Naive thymus-derived CD4-positive, alpha-beta T cell (primary cell): ENCODE measurements at regions not wholly inside any gene's neighbourhood (a gene's known extent, or its start where the extent isn't known, plus 50 kb on each side); places are given as distances from the start of the nearest gene placed in this dataset.
A peak's percentile ranks its signal among the peaks of the same experiment; 100 is the strongest.

Experiments used
- ATAC-seq: fragments of 150-1000 bp; cut with Tn5 transposase; 2 replicates; pipeline ENCODE4 v1.10.0; 2021; ENCODE audit warnings: mild to moderate bottlenecking, moderate library complexity
- CTCF ChIA-PET: fragments of 350-600 bp; sonication (Branson Sonifier 250); formaldehyde crosslinking; loops from one replicate; lab custom pipeline; 2021; ENCODE audit warnings: antibody characterized with exemption; lab: Charles Lee
- POLR2A ChIA-PET: fragments of 350-600 bp; sonication (Branson Sonifier 250); formaldehyde crosslinking; loops from one replicate; lab custom pipeline; 2021; ENCODE audit warnings: antibody characterized with exemption, inconsistent platforms; lab: Charles Lee
- DNase-seq, 9 donors: peaks; one replicate each; pipeline versions ENCODE4 v3.0.0 to v3.0.0-alpha.2; 2020 to 2022; ENCODE audit warnings: mixed read lengths in 1 of 9
- H3K27ac ChIP-seq: one replicate; pipeline ENCODE4 v1.7.0; 2013; ENCODE audit warnings: mild to moderate bottlenecking, low read depth, low read length, moderate library complexity
- H3K27me3 ChIP-seq, 2 donors: one replicate each; pipeline ENCODE4 v1.7.0; 2013; ENCODE audit warnings: low read length in 2 of 2, mild to moderate bottlenecking in 2 of 2, moderate library complexity in 2 of 2; ENCODE audit not compliant: control insufficient read depth in 2 of 2, insufficient read depth in 2 of 2
- H3K36me3 ChIP-seq, 3 experiments: 1 replicate in 2 of 3; 2 replicates in 1 of 3; pipeline ENCODE4 v1.7.0; 2013; ENCODE audit warnings: low read length in 3 of 3, mild to moderate bottlenecking in 3 of 3, moderate library complexity in 1 of 3; ENCODE audit not compliant: insufficient read depth in 3 of 3, control insufficient read depth in 2 of 3
- H3K4me1 ChIP-seq, 2 donors: one replicate each; pipeline ENCODE4 v1.7.0; 2013; ENCODE audit warnings: low read length in 2 of 2, mild to moderate bottlenecking in 2 of 2, moderate library complexity in 1 of 2; ENCODE audit not compliant: control insufficient read depth in 2 of 2, insufficient read depth in 2 of 2
- H3K4me3 ChIP-seq: 2 replicates; pipeline ENCODE4 v1.7.0; 2013; ENCODE audit warnings: mild to moderate bottlenecking, low read length
- H3K9me3 ChIP-seq, 3 experiments: 1 replicate in 2 of 3; 2 replicates in 1 of 3; pipeline ENCODE4 v1.7.0; 2013; ENCODE audit warnings: low read length in 3 of 3; ENCODE audit not compliant: control insufficient read depth in 2 of 3
- H3K27ac Mint-ChIP-seq, 9 donors: one replicate each; pipeline ENCODE4 v1.8.0; 2020 to 2022; ENCODE audit warnings: mixed read lengths in 9 of 9, mild to moderate bottlenecking in 8 of 9, moderate library complexity in 5 of 9, inconsistent platforms in 2 of 9
- H3K27me3 Mint-ChIP-seq, 5 donors: one replicate each; pipeline ENCODE4 v1.8.0; 2021 to 2022; ENCODE audit warnings: mixed read lengths in 5 of 5, mild to moderate bottlenecking in 1 of 5
- H3K36me3 Mint-ChIP-seq, 5 donors: one replicate each; pipeline ENCODE4 v1.8.0; 2020 to 2022; ENCODE audit warnings: mixed read lengths in 5 of 5, mild to moderate bottlenecking in 3 of 5, inconsistent platforms in 1 of 5
- H3K4me1 Mint-ChIP-seq, 7 donors: one replicate each; pipeline ENCODE4 v1.8.0; 2020 to 2022; ENCODE audit warnings: mixed read lengths in 7 of 7, mild to moderate bottlenecking in 3 of 7, inconsistent platforms in 1 of 7
- H3K4me3 Mint-ChIP-seq, 10 donors: one replicate each; pipeline ENCODE4 v1.8.0; 2020 to 2022; ENCODE audit warnings: mild to moderate bottlenecking in 10 of 10, mixed read lengths in 10 of 10, moderate library complexity in 6 of 10, inconsistent platforms in 2 of 10
- H3K9me3 Mint-ChIP-seq, 11 donors: one replicate each; pipeline ENCODE4 v1.8.0; 2020 to 2022; ENCODE audit warnings: mixed read lengths in 11 of 11, mild to moderate bottlenecking in 4 of 11, inconsistent platforms in 1 of 11, moderate library complexity in 1 of 11
- intact Hi-C, 2 donors: fragments of 100-400 bp; cut with micrococcal nuclease; formaldehyde crosslinking; loops; one replicate each; pipeline ENCODE4 v1.15.1; 2023

- no peak overlapping the region for H3K27ac ChIP-seq
- Mint-ChIP-seq H3K27ac (peak overlapping the region in 1 of 9 donors; percentile 5), H3K4me3 (no peak overlapping the region), H3K4me1 (peaks cover 0 to 60% (median 17%) of the 10 kb centered on the region in 7 donors), H3K36me3 (peaks cover 0 to 12% (median 3%) of the 10 kb centered on the region in 5 donors), H3K27me3 (no peaks in the 10 kb centered on the region), H3K9me3 (no peaks in the 10 kb centered on the region)
- H3K27me3 ChIP-seq = no peaks in the 10 kb centered on the region
- ATAC-seq (no peak), DNase-seq (no peak)
- H3K36me3 ChIP-seq = no peaks in the 10 kb centered on the region
- POLR2A ChIA-PET = no interaction called here
- no peaks in the 10 kb centered on the region for H3K9me3 ChIP-seq
- CTCF ChIA-PET = no interaction called here
- no peak overlapping the region for H3K4me3 ChIP-seq
- intact Hi-C loops = no loop called here
- H3K4me1 ChIP-seq = peaks cover 0 to 50% of the 10 kb centered on the region in 2 donors
Observed at GRCh38 chr2:144237108-144237507, 282.8 kb downstream of the ZEB2 start.

- Histone ChIP-seq H3K27me3 (no peaks in the 10 kb centered on the region), H3K36me3 (no peaks in the 10 kb centered on the region), H3K4me3 (no peak overlapping the region), H3K27ac (no peak overlapping the region), H3K4me1 (peaks cover 0 to 42% of the 10 kb centered on the region in 2 donors), H3K9me3 (no peaks in the 10 kb centered on the region)
- Mint-ChIP-seq H3K36me3 (peaks cover 0 to 12% (median 3%) of the 10 kb centered on the region in 5 donors), H3K27ac (no peak overlapping the region), H3K27me3 (no peaks in the 10 kb centered on the region), H3K4me3 (no peak overlapping the region), H3K4me1 (peaks cover 0 to 48% (median 15%) of the 10 kb centered on the region in 7 donors), H3K9me3 (no peaks in the 10 kb centered on the region)
- no peak for ATAC-seq
- CTCF ChIA-PET = interaction anchor here (0.6 kb wide), 1 partner anchor 299 kb away, joined by 3 read pairs; no protein-coding TSS in a partner anchor
- intact Hi-C loops = no loop called here
- POLR2A ChIA-PET = no interaction called here
- DNase-seq = no peak
Observed at GRCh38 chr2:144235050-144235449, 284.9 kb downstream of the ZEB2 start.

- CTCF ChIA-PET = interaction anchor here (0.6 kb wide), 1 partner anchor 299 kb away, joined by 3 read pairs; no protein-coding TSS in a partner anchor
- no peak overlapping the region for H3K27ac ChIP-seq
- POLR2A ChIA-PET = no interaction called here
- Mint-ChIP-seq H3K36me3 (peaks cover 0 to 12% (median 3%) of the 10 kb centered on the region in 5 donors), H3K27me3 (no peaks in the 10 kb centered on the region), H3K27ac (peak overlapping the region in 1 of 9 donors; percentile 58), H3K4me3 (peak overlapping the region in 1 of 10 donors; percentile 52), H3K4me1 (peaks cover 0 to 44% (median 15%) of the 10 kb centered on the region in 7 donors), H3K9me3 (no peaks in the 10 kb centered on the region)
- no peaks in the 10 kb centered on the region for H3K9me3 ChIP-seq
- intact Hi-C loops = loop anchor here in 1 of 2 donors (5.0 kb wide), 1 partner anchor 52 kb away; no protein-coding TSS in a partner anchor
- H3K27me3 ChIP-seq = no peaks in the 10 kb centered on the region
- ATAC-seq (no peak), DNase-seq (no peak)
- H3K36me3 ChIP-seq = no peaks in the 10 kb centered on the region
- H3K4me3 ChIP-seq = no peak overlapping the region
- H3K4me1 ChIP-seq = peaks cover 0 to 42% of the 10 kb centered on the region in 2 donors
Observed at GRCh38 chr2:144234542-144234871, 285.4 kb downstream of the ZEB2 start.

GRCh38 chr2:144233733-144234541 lies 286.0 kb downstream of the ZEB2 start:
- peaks cover 0 to 14% (median 4%) of the 10 kb centered on the region in 5 donors for H3K36me3 Mint-ChIP-seq
- peaks cover 0 to 44% (median 15%) of the 10 kb centered on the region in 7 donors for H3K4me1 Mint-ChIP-seq
- intact Hi-C loops = loop anchor here in 1 of 2 donors (5.0 kb wide), 1 partner anchor 52 kb away; no protein-coding TSS in a partner anchor
- ATAC-seq = no peak
- peak overlapping the region in 1 of 10 donors; percentile 52 for H3K4me3 Mint-ChIP-seq
- H3K27me3 Mint-ChIP-seq = no peaks in the 10 kb centered on the region
- Histone ChIP-seq H3K9me3 (no peaks in the 10 kb centered on the region), H3K4me1 (peaks cover 0 to 42% of the 10 kb centered on the region in 2 donors), H3K4me3 (no peak overlapping the region), H3K27me3 (no peaks in the 10 kb centered on the region), H3K27ac (no peak overlapping the region), H3K36me3 (no peaks in the 10 kb centered on the region)
- no peak for DNase-seq
- ChIA-PET POLR2A (no interaction called here), CTCF (no interaction called here)
- H3K9me3 Mint-ChIP-seq = no peaks in the 10 kb centered on the region
- H3K27ac Mint-ChIP-seq = peak overlapping the region in 1 of 9 donors; percentile 62

GRCh38 chr2:144233317-144233716 lies 286.6 kb downstream of the ZEB2 start:
- H3K27me3 Mint-ChIP-seq = no peaks in the 10 kb centered on the region
- H3K4me1 Mint-ChIP-seq = peaks cover 0 to 38% (median 11%) of the 10 kb centered on the region in 7 donors
- H3K4me3 ChIP-seq = no peak overlapping the region
- H3K36me3 Mint-ChIP-seq = peaks cover 0 to 12% (median 4%) of the 10 kb centered on the region in 5 donors
- H3K9me3 ChIP-seq = no peaks in the 10 kb centered on the region
- ChIA-PET CTCF (no interaction called here), POLR2A (no interaction called here)
- H3K4me1 ChIP-seq = peaks cover 0 to 40% of the 10 kb centered on the region in 2 donors
- ATAC-seq (no peak), DNase-seq (no peak)
- peak overlapping the region in 2 of 9 donors; percentile 10 to 62 for H3K27ac Mint-ChIP-seq
- intact Hi-C loops = loop anchor here in 1 of 2 donors (5.0 kb wide), 1 partner anchor 51 kb away; no protein-coding TSS in a partner anchor
- no peaks in the 10 kb centered on the region for H3K27me3 ChIP-seq
- no peak overlapping the region for H3K27ac ChIP-seq
- no peaks in the 10 kb centered on the region for H3K36me3 ChIP-seq
- peak overlapping the region in 1 of 10 donors; percentile 38 for H3K4me3 Mint-ChIP-seq
- H3K9me3 Mint-ChIP-seq = no peaks in the 10 kb centered on the region

GRCh38 chr2:144230448-144231085 lies 289.4 kb downstream of the ZEB2 start:
- no peak overlapping the region for H3K27ac Mint-ChIP-seq
- no peaks in the 10 kb centered on the region for H3K36me3 ChIP-seq
- CTCF ChIA-PET = no interaction called here
- intact Hi-C loops = loop anchor here in 1 of 2 donors (5.0 kb wide), 1 partner anchor 48 kb away; no protein-coding TSS in a partner anchor
- no peak overlapping the region for H3K4me3 ChIP-seq
- ATAC-seq = no peak
- peaks cover 0 to 1% (median 0%) of the 10 kb centered on the region in 11 donors for H3K9me3 Mint-ChIP-seq
- H3K36me3 Mint-ChIP-seq = peaks cover 0 to 11% (median 8%) of the 10 kb centered on the region in 5 donors
- no peaks in the 10 kb centered on the region for H3K27me3 ChIP-seq
- DNase-seq = no peak
- H3K27me3 Mint-ChIP-seq = no peaks in the 10 kb centered on the region
- no peaks in the 10 kb centered on the region for H3K9me3 ChIP-seq
- H3K27ac ChIP-seq = no peak overlapping the region
- POLR2A ChIA-PET = no interaction called here
- H3K4me3 Mint-ChIP-seq = no peak overlapping the region
- peaks cover 0 to 32% (median 6%) of the 10 kb centered on the region in 7 donors for H3K4me1 Mint-ChIP-seq
- peaks cover 0 to 24% of the 10 kb centered on the region in 2 donors for H3K4me1 ChIP-seq
